LNCaP clone FGC (cell line): ENCODE measurements at regions not wholly inside any gene's neighbourhood (a gene's known extent, or its start where the extent isn't known, plus 50 kb on each side); places are given as distances from the start of the nearest gene placed in this dataset.

ENCODE experiments used
- DNase-seq: peaks from one replicate; pipeline ENCODE4 v3.0.0-alpha.2; 2011; ENCODE audit warnings: low read depth
- H3K4me3 ChIP-seq: 2 replicates; pipeline ENCODE4 v1.5.1; 2011; ENCODE audit warnings: mild to moderate bottlenecking, low read depth, low read length, control low read depth
- TF ChIP-seq, protein P1 (sequence below): IDR thresholded peaks from 2 replicates; pipeline ENCODE4 v1.5.1; 2012; ENCODE audit warnings: mild to moderate bottlenecking; ENCODE audit not compliant: control insufficient read depth, insufficient read depth; ENCODE audit errors: extremely low read depth

- no peak for DNase-seq
- H3K4me3 ChIP-seq: no peak overlapping the region
- TF ChIP-seq, protein P1, sequence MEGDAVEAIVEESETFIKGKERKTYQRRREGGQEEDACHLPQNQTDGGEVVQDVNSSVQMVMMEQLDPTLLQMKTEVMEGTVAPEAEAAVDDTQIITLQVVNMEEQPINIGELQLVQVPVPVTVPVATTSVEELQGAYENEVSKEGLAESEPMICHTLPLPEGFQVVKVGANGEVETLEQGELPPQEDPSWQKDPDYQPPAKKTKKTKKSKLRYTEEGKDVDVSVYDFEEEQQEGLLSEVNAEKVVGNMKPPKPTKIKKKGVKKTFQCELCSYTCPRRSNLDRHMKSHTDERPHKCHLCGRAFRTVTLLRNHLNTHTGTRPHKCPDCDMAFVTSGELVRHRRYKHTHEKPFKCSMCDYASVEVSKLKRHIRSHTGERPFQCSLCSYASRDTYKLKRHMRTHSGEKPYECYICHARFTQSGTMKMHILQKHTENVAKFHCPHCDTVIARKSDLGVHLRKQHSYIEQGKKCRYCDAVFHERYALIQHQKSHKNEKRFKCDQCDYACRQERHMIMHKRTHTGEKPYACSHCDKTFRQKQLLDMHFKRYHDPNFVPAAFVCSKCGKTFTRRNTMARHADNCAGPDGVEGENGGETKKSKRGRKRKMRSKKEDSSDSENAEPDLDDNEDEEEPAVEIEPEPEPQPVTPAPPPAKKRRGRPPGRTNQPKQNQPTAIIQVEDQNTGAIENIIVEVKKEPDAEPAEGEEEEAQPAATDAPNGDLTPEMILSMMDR: no peak
These were observed 73.9 kb downstream of the TEX29 start for GRCh38 chr13:111394211-111394922.

- DNase-seq: no peak
- H3K4me3 ChIP-seq: no peak overlapping the region
- TF ChIP-seq, protein P1: no peak
These were observed 75.3 kb downstream of the TEX29 start for GRCh38 chr13:111395511-111396393.

DNA sequence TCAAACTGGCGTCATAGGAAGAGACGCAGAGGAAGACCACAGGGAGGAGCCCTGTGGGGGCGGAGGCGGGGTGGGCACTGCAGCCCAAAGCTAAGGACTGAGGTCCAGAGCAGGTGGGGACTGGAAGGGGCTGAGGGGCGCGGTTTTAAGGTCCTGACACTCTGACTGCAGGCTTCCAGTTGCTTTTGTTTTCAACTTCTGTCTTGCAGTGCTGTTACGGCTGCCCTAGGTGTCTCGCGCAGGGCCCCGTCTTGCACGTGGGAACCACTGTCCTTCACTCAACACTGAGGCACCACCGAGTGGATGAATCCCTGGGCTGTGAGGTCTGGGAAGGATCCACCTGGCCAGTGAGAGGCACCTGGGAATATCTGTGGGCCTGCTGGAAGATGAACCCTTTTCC lies 76.0 kb downstream of the TEX29 start:
- no peak for DNase-seq
- H3K4me3 ChIP-seq: no peak overlapping the region
- TF ChIP-seq, protein P1: no peak

- TF ChIP-seq, protein P1: no peak
- no peak for DNase-seq
- no peak overlapping the region for H3K4me3 ChIP-seq
These were observed 76.9 kb downstream of the TEX29 start for GRCh38 chr13:111397202-111397880.

- TF ChIP-seq, protein P1: no peak
- H3K4me3 ChIP-seq: no peak overlapping the region
- no peak for DNase-seq
These were observed 77.8 kb downstream of the TEX29 start for GRCh38 chr13:111398196-111398595.

GRCh38 chr13:111398715-111399299 lies 78.4 kb downstream of the TEX29 start:
- TF ChIP-seq, protein P1: peak; percentile 96
- no peak overlapping the region for H3K4me3 ChIP-seq
- peak; percentile 14 for DNase-seq
